Adrenal gland (tissue), 9 donors: ENCODE measurements at regions not wholly inside any gene's neighbourhood (a gene's known extent, or its start where the extent isn't known, plus 50 kb on each side); places are given as distances from the start of the nearest gene placed in this dataset.
"Not testable (repeated sequence)": the region's sequence is repeated elsewhere in the genome, so short reads cannot be mapped to it uniquely, and the experiment has no call there.

Experiments
- DNase-seq, 7 donors: peaks; one replicate each; pipeline ENCODE4 v3.0.0-alpha.2; 2019 to 2020
- H3K27ac ChIP-seq, 5 donors: fragments of 200-600 bp; sonication (generic) in 4 of 5; 1 replicate in 3 of 5; 2 replicates in 2 of 5; pipeline versions ENCODE4 v1.5.1 to v1.8.0; 2016 to 2020; ENCODE audit warnings: mild to moderate bottlenecking in 1 of 5
- H3K27me3 ChIP-seq: fragments of 200-600 bp; 2 replicates; pipeline ENCODE4 v1.8.0; 2021
- H3K36me3 ChIP-seq, 2 donors: fragments of 200-600 bp; replicated peaks in 1 of 2; 1 replicate in 1 of 2; 2 replicates in 1 of 2; pipeline versions ENCODE4 v1.5.1 to v1.8.0; 2018 to 2022
- H3K4me1 ChIP-seq, 2 donors: fragments of 200-600 bp; replicated peaks in 1 of 2; 1 replicate in 1 of 2; 2 replicates in 1 of 2; pipeline versions ENCODE4 v1.5.1 to v1.8.0; 2018 to 2021
- H3K4me3 ChIP-seq, 4 donors: fragments of 200-600 bp; sonication (generic) in 3 of 4; one replicate each; pipeline ENCODE4 v1.5.1; 2016 to 2018
- H3K9me3 ChIP-seq, 3 donors: fragments of 200-600 bp; sonication (generic) in 1 of 3; replicated peaks in 1 of 3; 1 replicate in 2 of 3; 2 replicates in 1 of 3; pipeline versions ENCODE4 v1.5.1 to v1.8.0; 2016 to 2021
- CTCF ChIP-seq, 6 experiments: fragments of 450-650 bp in 4 of 6; fragments of 200-600 bp in 2 of 6; sonication (generic) in 1 of 6; IDR thresholded peaks; 1 replicate in 5 of 6; 2 replicates in 1 of 6; pipeline versions ENCODE4 v1.5.1 to v1.8.0; 2016 to 2021; ENCODE audit warnings: antibody characterized with exemption in 6 of 6, mild to moderate bottlenecking in 2 of 6, moderate library complexity in 1 of 6
- POLR2A ChIP-seq, 2 donors: fragments of 450-650 bp; IDR thresholded peaks; one replicate each; pipeline ENCODE4 v1.6.1; 2017; ENCODE audit warnings: antibody characterized with exemption in 2 of 2, mild to moderate bottlenecking in 2 of 2, moderate library complexity in 1 of 2
- WGBS, 4 donors: extraction: QIAGEN DNeasy Blood & Tissue Kit in 2 of 4; methylation state at CpG; one replicate each; pipeline versions ENCODE4 v1.1.5 to v1.1.7; 2013 to 2017; 5-methylcytosine and 5-hydroxymethylcytosine counted together
- intact Hi-C, 2 donors: fragments of 100-400 bp; cut with DNase I; formaldehyde crosslinking; loops; one replicate each; pipeline versions ENCODE4 v1.14.1 to v1.15.0; 2022 to 2023
- donor health status: healthy with polysubstance abuse.
- donor health status: Bipolar disorder and iron deficiency.
- donor health status: DM: yes; HTN: yes; CAD: no.
- donor health status: DM: no; HTN: no; CAD: no.
- donor health status: DM: no; HTN: no; CAD: no.

GRCh38 chr10:38390725-38391124 lies 296.6 kb downstream of the ZNF37A start:
- peak in 2 of 7 donors; percentile 11 to 47 for DNase-seq
- H3K9me3 ChIP-seq, H3K4me1 ChIP-seq, H3K27me3 ChIP-seq, H3K27ac ChIP-seq, intact Hi-C loops, H3K4me3 ChIP-seq, H3K36me3 ChIP-seq: not testable (repeated sequence)
- 62 to 83% (median 75%) methylated on average over 3 of the region's 3 CpGs for WGBS, 4 donors
- peak in 3 of 6 experiments; percentile 10 to 38 (median 23) for TF ChIP-seq CTCF (IDR thresholded peaks at IDR 0.05)

DNA sequence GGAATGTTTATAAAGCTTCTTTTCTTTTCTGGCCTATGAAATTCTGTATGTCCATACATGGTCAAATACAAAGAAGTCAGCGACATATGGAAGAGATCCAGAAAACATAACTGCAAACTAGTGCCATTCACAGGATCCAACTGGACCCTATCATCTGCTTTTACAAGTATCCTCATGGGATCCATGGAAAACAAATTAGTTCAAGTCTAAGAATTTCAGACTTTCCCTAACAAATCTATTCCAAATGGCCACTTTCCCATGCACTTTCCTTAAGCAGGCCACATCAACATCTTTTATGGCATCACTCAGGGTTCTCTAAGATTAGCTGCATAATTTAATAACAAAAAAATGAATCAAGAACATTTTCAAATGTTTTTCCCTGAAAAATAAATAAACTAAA lies 301.3 kb downstream of the ZNF37A start:
- H3K27me3 ChIP-seq, H3K4me3 ChIP-seq, H3K36me3 ChIP-seq, DNase-seq, H3K9me3 ChIP-seq, H3K4me1 ChIP-seq, H3K27ac ChIP-seq, intact Hi-C loops: not testable (repeated sequence)
- 86 to 96% (median 90%) methylated on average over 1 of the region's 1 CpG for WGBS, 4 donors

- DNase-seq, H3K27ac ChIP-seq: not testable (repeated sequence)
These were observed 302.2 kb downstream of the ZNF37A start for GRCh38 chr10:38396178-38396954.

GRCh38 chr10:38401565-38401964 lies 307.4 kb downstream of the ZNF37A start:
- H3K36me3 ChIP-seq, H3K4me1 ChIP-seq, H3K9me3 ChIP-seq, intact Hi-C loops, H3K4me3 ChIP-seq, H3K27ac ChIP-seq, H3K27me3 ChIP-seq: not testable (repeated sequence)
- peak in 1 of 7 donors; percentile 54 for DNase-seq
- 83 to 89% (median 88%) methylated on average over 10 to 13 of the region's 13 CpGs for WGBS, 4 donors

More at GRCh38 chr10:38396178-38396954, 302.2 kb downstream of the ZNF37A start:
- H3K4me3 ChIP-seq, intact Hi-C loops, H3K9me3 ChIP-seq, H3K36me3 ChIP-seq, H3K4me1 ChIP-seq, H3K27me3 ChIP-seq: not testable (repeated sequence)
- 73 to 95% (median 86%) methylated on average over 1 to 2 of the region's 2 CpGs for whole genome bisulfite sequencing, 4 donors

GRCh38 chr10:38402442-38403346 lies 308.6 kb downstream of the ZNF37A start:
- intact Hi-C loops, H3K27me3 ChIP-seq: not testable (repeated sequence)

More at GRCh38 chr10:38402442-38403346, 308.6 kb downstream of the ZNF37A start:
- DNase-seq: peak; percentile 89 to 98 (median 97)
- TF ChIP-seq POLR2A (IDR thresholded peaks at IDR 0.05): peak; percentile 54 to 77
- H3K27ac ChIP-seq: peak overlapping the region; percentile 76 to 94 (median 91)
- H3K9me3 ChIP-seq, H3K4me1 ChIP-seq, H3K36me3 ChIP-seq: not testable (repeated sequence)
- WGBS, 4 donors: 0 to 2% (median 1%) methylated on average over 1 to 108 of the region's 110 CpGs
- peak overlapping the region; percentile 33 to 86 (median 64) for H3K4me3 ChIP-seq
